OCI-LY1 (cell line): ENCODE measurements at regions not wholly inside any gene's neighbourhood (a gene's known extent, or its start where the extent isn't known, plus 50 kb on each side); places are given as distances from the start of the nearest gene placed in this dataset.

Experiments
- CTCF ChIP-seq: fragments of 200-600 bp; sonication (generic), shearing (Covaris generic); IDR thresholded peaks from 2 replicates; pipeline ENCODE4 v1.5.1; 2017; ENCODE audit warnings: mild to moderate bottlenecking, antibody characterized with exemption, low read length, moderate library complexity, mixed read lengths
- EZH2 ChIP-seq: fragments of 200-600 bp; sonication (generic), shearing (Covaris generic); IDR thresholded peaks from 2 replicates; pipeline ENCODE4 v1.8.0; 2017; ENCODE audit warnings: borderline replicate concordance, mixed run types, mild to moderate bottlenecking, antibody characterized with exemption, low read length, moderate library complexity, mixed read lengths

- TF ChIP-seq CTCF (no peak), EZH2 (no peak)
Observed at GRCh38 chr6:11920566-11920965, 91.5 kb upstream of the HIVEP1 start.
